H9 (cell line): ENCODE measurements at regions not wholly inside any gene's neighbourhood (a gene's known extent, or its start where the extent isn't known, plus 50 kb on each side); places are given as distances from the start of the nearest gene placed in this dataset.

ENCODE experiments used
- DNase-seq: peaks from one replicate; pipeline ENCODE4 v3.0.0-alpha.2; 2017
- H2AFZ ChIP-seq: one replicate; pipeline ENCODE4 v1.6.1; 2013; ENCODE audit warnings: mild to moderate bottlenecking, low read length, control low read depth, moderate library complexity
- H2AK5ac ChIP-seq: 2 replicates; pipeline ENCODE4 v1.6.1; 2013; ENCODE audit warnings: low read length, control low read depth, mixed read lengths; ENCODE audit not compliant: insufficient read length
- H2BK120ac ChIP-seq: one replicate; pipeline ENCODE4 v1.6.1; 2013; ENCODE audit warnings: low read depth, mild to moderate bottlenecking, low read length, control low read depth, inconsistent platforms; ENCODE audit not compliant: poor library complexity, severe bottlenecking
- H2BK12ac ChIP-seq: 2 replicates; pipeline ENCODE4 v1.6.1; 2013; ENCODE audit warnings: low read length, control low read depth, mixed read lengths, low read depth; ENCODE audit not compliant: insufficient read length
- H2BK15ac ChIP-seq: 2 replicates; pipeline ENCODE4 v1.6.1; 2013; ENCODE audit warnings: low read depth, low read length, control low read depth
- H2BK20ac ChIP-seq: one replicate; pipeline ENCODE4 v1.6.1; 2013; ENCODE audit warnings: low read depth, mild to moderate bottlenecking, low read length, control low read depth, inconsistent platforms; ENCODE audit not compliant: poor library complexity, severe bottlenecking
- H2BK5ac ChIP-seq: 2 replicates; pipeline ENCODE4 v1.6.1; 2013; ENCODE audit warnings: low read length, control low read depth, mixed read lengths; ENCODE audit not compliant: insufficient read length
- H3K14ac ChIP-seq: 2 replicates; pipeline ENCODE4 v1.6.1; 2013; ENCODE audit warnings: low read length, control low read depth; ENCODE audit not compliant: insufficient read depth
- H3K18ac ChIP-seq: 2 replicates; pipeline ENCODE4 v1.6.1; 2013; ENCODE audit warnings: low read depth, mild to moderate bottlenecking, mixed read lengths, low read length, control low read depth; ENCODE audit not compliant: insufficient read length
- H3K23ac ChIP-seq: 2 replicates; pipeline ENCODE4 v1.6.1; 2013; ENCODE audit warnings: low read length, control low read depth, mixed read lengths, low read depth; ENCODE audit not compliant: insufficient read length
- H3K23me2 ChIP-seq: 2 replicates; pipeline ENCODE4 v1.6.1; 2013; ENCODE audit warnings: low read depth, mild to moderate bottlenecking, mixed read lengths, low read length, control low read depth; ENCODE audit not compliant: insufficient read length, poor library complexity, severe bottlenecking
- H3K27ac ChIP-seq: 2 replicates; pipeline ENCODE4 v1.5.1; 2013; ENCODE audit warnings: low read length, control low read depth, mixed read lengths, low read depth; ENCODE audit not compliant: insufficient read length
- H3K27me3 ChIP-seq: 2 replicates; pipeline ENCODE4 v1.6.1; 2013; ENCODE audit warnings: low read length, control low read depth, inconsistent platforms; ENCODE audit not compliant: insufficient read depth
- H3K4ac ChIP-seq: 2 replicates; pipeline ENCODE4 v1.6.1; 2013; ENCODE audit warnings: low read depth, mild to moderate bottlenecking, control low read depth, inconsistent platforms, low read length, moderate library complexity
- H3K4me1 ChIP-seq: 2 replicates; pipeline ENCODE4 v1.6.1; 2013; ENCODE audit warnings: low read length, control low read depth, inconsistent platforms; ENCODE audit not compliant: insufficient read depth
- H3K4me2 ChIP-seq: 2 replicates; pipeline ENCODE4 v1.6.1; 2013; ENCODE audit warnings: low read length, control low read depth, mixed read lengths; ENCODE audit not compliant: insufficient read length, insufficient read depth
- H3K56ac ChIP-seq: 2 replicates; pipeline ENCODE4 v1.6.1; 2013; ENCODE audit warnings: low read depth, mild to moderate bottlenecking, mixed read lengths, low read length, control low read depth; ENCODE audit not compliant: insufficient read length
- H3K79me1 ChIP-seq: 2 replicates; pipeline ENCODE4 v1.6.1; 2013; ENCODE audit warnings: low read depth, mild to moderate bottlenecking, moderate library complexity, low read length, control low read depth, inconsistent platforms; ENCODE audit not compliant: insufficient read depth, poor library complexity, severe bottlenecking
- H3K79me2 ChIP-seq: 2 replicates; pipeline ENCODE4 v1.6.1; 2013; ENCODE audit warnings: low read length, control low read depth, inconsistent platforms; ENCODE audit not compliant: insufficient read depth
- H3K9ac ChIP-seq: 2 replicates; pipeline ENCODE4 v1.6.1; 2013; ENCODE audit warnings: low read length, control low read depth, mixed read lengths; ENCODE audit not compliant: insufficient read length; ENCODE audit errors: extremely low read depth
- H3K9me3 ChIP-seq: one replicate; pipeline ENCODE4 v1.6.1; 2013; ENCODE audit warnings: low read depth, low read length, inconsistent platforms; ENCODE audit not compliant: control insufficient read depth
- H3T11ph ChIP-seq: one replicate; pipeline ENCODE4 v1.6.1; 2013; ENCODE audit warnings: mild to moderate bottlenecking, low read length, control low read depth, inconsistent platforms
- H4K20me1 ChIP-seq: one replicate; pipeline ENCODE4 v1.6.1; 2013; ENCODE audit not compliant: control insufficient read depth, insufficient read length, insufficient read depth
- H4K5ac ChIP-seq: 2 replicates; pipeline ENCODE4 v1.6.1; 2013; ENCODE audit warnings: low read depth, mild to moderate bottlenecking, mixed read lengths, low read length, control low read depth; ENCODE audit not compliant: insufficient read length
- H4K8ac ChIP-seq: replicated peaks from 2 replicates; pipeline ENCODE4 v1.6.1; 2013; ENCODE audit warnings: low read length, control low read depth, mixed read lengths, low read depth; ENCODE audit not compliant: insufficient read length
- H4K91ac ChIP-seq: 2 replicates; pipeline ENCODE4 v1.6.1; 2013; ENCODE audit warnings: low read depth, mild to moderate bottlenecking, moderate library complexity, mixed read lengths, low read length, control low read depth; ENCODE audit not compliant: insufficient read length
- H3K27ac Mint-ChIP-seq, 3 experiments: 2 replicates in 2 of 3; 3 replicates in 1 of 3; pipeline ENCODE4 v1.8.0; 2020 to 2021; ENCODE audit warnings: mixed read lengths in 3 of 3, mild to moderate bottlenecking in 1 of 3, moderate library complexity in 1 of 3
- H3K27me3 Mint-ChIP-seq: 2 replicates; pipeline ENCODE4 v1.8.0; 2021; ENCODE audit warnings: low read depth, mild to moderate bottlenecking, moderate library complexity, mixed read lengths
- H3K36me3 Mint-ChIP-seq, 3 experiments: 2 replicates in 2 of 3; 3 replicates in 1 of 3; pipeline ENCODE4 v1.8.0; 2020 to 2021; ENCODE audit warnings: low read depth in 3 of 3, mixed read lengths in 3 of 3; ENCODE audit not compliant: insufficient read depth in 1 of 3
- H3K4me1 Mint-ChIP-seq, 2 experiments: 2 replicates each; pipeline ENCODE4 v1.8.0; 2020; ENCODE audit warnings: mixed read lengths in 2 of 2
- H3K4me3 Mint-ChIP-seq, 2 experiments: 2 replicates in 1 of 2; 3 replicates in 1 of 2; pipeline ENCODE4 v1.8.0; 2020 to 2021; ENCODE audit warnings: mild to moderate bottlenecking in 2 of 2, mixed read lengths in 2 of 2, moderate library complexity in 1 of 2
- H3K9me3 Mint-ChIP-seq, 2 experiments: 2 replicates in 1 of 2; 3 replicates in 1 of 2; pipeline ENCODE4 v1.8.0; 2020; ENCODE audit warnings: mild to moderate bottlenecking in 2 of 2, mixed read lengths in 2 of 2, moderate library complexity in 1 of 2
- WGBS: extraction: QIAGEN DNeasy Blood & Tissue Kit; methylation state at CpG from one replicate; pipeline ENCODE4 v1.1.7; 2013; ENCODE audit warnings: missing lambda C conversion rate, low lambda C conversion rate, mixed read lengths; ENCODE audit not compliant: insufficient read length; ENCODE audit errors: extremely low coverage; 5-methylcytosine and 5-hydroxymethylcytosine counted together
- TF ChIP-seq, protein P1 (sequence below): fragments of 200-600 bp; sonication (generic); conservative IDR thresholded peaks from 3 replicates; pipeline ENCODE4 v1.8.0; 2021; ENCODE audit warnings: antibody characterized with exemption, mild to moderate bottlenecking

DNA sequence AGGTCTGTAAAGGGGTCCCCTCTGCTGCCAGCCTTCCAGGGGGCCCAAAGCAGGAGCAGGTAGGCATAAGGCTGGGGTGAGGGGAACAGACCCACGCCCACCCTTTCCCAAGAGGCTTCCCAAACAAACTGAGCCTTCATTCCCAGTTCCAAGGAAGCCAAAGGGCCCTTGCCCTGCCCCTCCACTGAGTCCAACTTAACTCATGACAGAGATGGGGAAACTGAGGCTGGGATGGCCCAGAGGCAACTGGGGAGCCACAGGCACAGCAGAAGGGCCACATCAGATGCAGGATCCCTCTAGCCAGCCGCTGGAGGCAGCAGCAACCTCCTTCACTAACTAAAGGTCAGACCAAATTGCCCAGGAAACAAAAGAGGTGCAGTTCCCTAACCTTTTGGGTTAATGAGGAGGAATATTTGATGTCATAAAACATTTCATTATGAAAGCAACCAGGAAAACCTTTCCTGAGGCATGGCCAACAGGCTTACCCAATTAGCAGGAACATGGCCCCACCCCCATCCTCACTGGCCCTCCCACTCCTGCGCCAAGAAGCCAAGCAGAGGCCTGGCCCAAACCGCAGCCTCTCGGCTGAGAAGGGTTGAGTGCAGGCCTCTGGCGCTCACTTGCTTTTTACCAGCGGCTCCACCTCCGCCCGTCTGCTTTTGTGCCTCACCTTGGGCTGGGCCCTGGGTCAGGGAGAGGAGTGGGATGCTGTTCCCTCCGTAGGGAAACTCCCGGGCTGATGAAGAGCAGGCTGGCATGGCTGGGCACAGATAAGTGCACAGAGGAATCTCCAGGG lies 293.5 kb upstream of the RTL1 start:
- H2AK5ac ChIP-seq, result no peak overlapping the region
- no peak overlapping the region for H2BK20ac ChIP-seq
- H3K56ac ChIP-seq, result no peak overlapping the region
- no peak overlapping the region for H3K4me3 Mint-ChIP-seq
- H3K23me2 ChIP-seq, result no peaks in the 10 kb centered on the region
- H2BK120ac ChIP-seq, result no peak overlapping the region
- peaks cover 19% of the 10 kb centered on the region in 2 experiments for H3K4me1 Mint-ChIP-seq
- H4K91ac ChIP-seq, result no peak overlapping the region
- H4K20me1 ChIP-seq, result no peaks in the 10 kb centered on the region
- no peak overlapping the region for H3K27ac ChIP-seq
- no CpG with 5 or more reads among the region's 11 CpGs for WGBS
- no peak overlapping the region for H3K9ac ChIP-seq
- peaks cover 8% of the 10 kb centered on the region for H3K27me3 Mint-ChIP-seq
- TF ChIP-seq, protein P1, sequence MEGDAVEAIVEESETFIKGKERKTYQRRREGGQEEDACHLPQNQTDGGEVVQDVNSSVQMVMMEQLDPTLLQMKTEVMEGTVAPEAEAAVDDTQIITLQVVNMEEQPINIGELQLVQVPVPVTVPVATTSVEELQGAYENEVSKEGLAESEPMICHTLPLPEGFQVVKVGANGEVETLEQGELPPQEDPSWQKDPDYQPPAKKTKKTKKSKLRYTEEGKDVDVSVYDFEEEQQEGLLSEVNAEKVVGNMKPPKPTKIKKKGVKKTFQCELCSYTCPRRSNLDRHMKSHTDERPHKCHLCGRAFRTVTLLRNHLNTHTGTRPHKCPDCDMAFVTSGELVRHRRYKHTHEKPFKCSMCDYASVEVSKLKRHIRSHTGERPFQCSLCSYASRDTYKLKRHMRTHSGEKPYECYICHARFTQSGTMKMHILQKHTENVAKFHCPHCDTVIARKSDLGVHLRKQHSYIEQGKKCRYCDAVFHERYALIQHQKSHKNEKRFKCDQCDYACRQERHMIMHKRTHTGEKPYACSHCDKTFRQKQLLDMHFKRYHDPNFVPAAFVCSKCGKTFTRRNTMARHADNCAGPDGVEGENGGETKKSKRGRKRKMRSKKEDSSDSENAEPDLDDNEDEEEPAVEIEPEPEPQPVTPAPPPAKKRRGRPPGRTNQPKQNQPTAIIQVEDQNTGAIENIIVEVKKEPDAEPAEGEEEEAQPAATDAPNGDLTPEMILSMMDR, result no peak
- no peak overlapping the region for H3K4ac ChIP-seq
- no peak overlapping the region for H3T11ph ChIP-seq
- H3K27ac Mint-ChIP-seq, result no peak overlapping the region
- DNase-seq, result peak; percentile 74
- no peaks in the 10 kb centered on the region for H3K27me3 ChIP-seq
- H3K36me3 Mint-ChIP-seq, result no peaks in the 10 kb centered on the region; a peak in 1 of 7 replicates
- H2BK5ac ChIP-seq, result no peak overlapping the region
- no peak overlapping the region for H3K14ac ChIP-seq
- no peaks in the 10 kb centered on the region for H3K9me3 ChIP-seq
- no peaks in the 10 kb centered on the region for H3K4me1 ChIP-seq
- no peak overlapping the region for H3K18ac ChIP-seq
- H3K4me2 ChIP-seq, result no peak overlapping the region
- H3K9me3 Mint-ChIP-seq, result peaks cover 0 to 2% of the 10 kb centered on the region in 2 experiments; a peak in 1 of 5 replicates
- no peak overlapping the region for H2BK12ac ChIP-seq
- no peaks in the 10 kb centered on the region for H3K79me2 ChIP-seq
- no peaks in the 10 kb centered on the region for H3K79me1 ChIP-seq
- no peak overlapping the region for H4K8ac ChIP-seq
- H2BK15ac ChIP-seq, result no peak overlapping the region
- no peak overlapping the region for H4K5ac ChIP-seq
- H3K23ac ChIP-seq, result no peak overlapping the region
- no peak overlapping the region for H2AFZ ChIP-seq
